ENCODE measurements at regions not wholly inside any gene's neighbourhood (a gene's known extent, or its start where the extent isn't known, plus 50 kb on each side); places are given as distances from the start of the nearest gene placed in this dataset.

GRCh38 chr12:3398196-3398789 lies 92.7 kb upstream of the PRMT8 start:
- DNase-seq (ENCODE audit: extremely low spot score, unreplicated experiment) = no peak
- Mint-ChIP-seq H3K27ac (no peak overlapping the region), H3K27me3 (peaks cover 35% of the 10 kb centered on the region), H3K36me3 (peaks cover 7% of the 10 kb centered on the region), H3K4me1 (ENCODE audit: unreplicated experiment) (no peaks in the 10 kb centered on the region), H3K4me3 (peak overlapping the region; percentile 51), H3K9me3 (peaks cover 6% of the 10 kb centered on the region)
- TF ChIP-seq CTCF (conservative IDR thresholded peaks at IDR 0.05) = no peak

GRCh38 chr12:3405821-3406220 lies 85.2 kb upstream of the PRMT8 start:
- no peak for DNase-seq (ENCODE audit: extremely low spot score, unreplicated experiment)
- Mint-ChIP-seq H3K36me3 (peaks cover 14% of the 10 kb centered on the region), H3K4me3 (no peak overlapping the region), H3K4me1 (ENCODE audit: unreplicated experiment) (no peaks in the 10 kb centered on the region), H3K9me3 (peaks cover 12% of the 10 kb centered on the region), H3K27me3 (peaks cover 35% of the 10 kb centered on the region), H3K27ac (no peak overlapping the region)
- TF ChIP-seq CTCF (conservative IDR thresholded peaks at IDR 0.05) = no peak

- TF ChIP-seq CTCF (conservative IDR thresholded peaks at IDR 0.05) = no peak
- Mint-ChIP-seq H3K27me3 (peaks cover 21% of the 10 kb centered on the region), H3K36me3 (peaks cover 11% of the 10 kb centered on the region), H3K27ac (no peak overlapping the region), H3K9me3 (peaks cover 12% of the 10 kb centered on the region), H3K4me3 (no peak overlapping the region), H3K4me1 (ENCODE audit: unreplicated experiment) (no peaks in the 10 kb centered on the region)
- no peak for DNase-seq (ENCODE audit: extremely low spot score, unreplicated experiment)
These were observed 83.3 kb upstream of the PRMT8 start for GRCh38 chr12:3407723-3408122.

- Mint-ChIP-seq H3K4me3 (no peak overlapping the region), H3K4me1 (ENCODE audit: unreplicated experiment) (no peaks in the 10 kb centered on the region), H3K36me3 (peaks cover 11% of the 10 kb centered on the region), H3K27ac (no peak overlapping the region), H3K9me3 (peaks cover 12% of the 10 kb centered on the region), H3K27me3 (peaks cover 18% of the 10 kb centered on the region)
- DNase-seq (ENCODE audit: extremely low spot score, unreplicated experiment) = no peak
- no peak for TF ChIP-seq CTCF (conservative IDR thresholded peaks at IDR 0.05)
These were observed 81.3 kb upstream of the PRMT8 start for GRCh38 chr12:3409662-3410061.

GRCh38 chr12:3416159-3416558 lies 74.8 kb upstream of the PRMT8 start:
- no peaks in the 10 kb centered on the region for H3K36me3 Mint-ChIP-seq
- peaks cover 43% of the 10 kb centered on the region for H3K27me3 Mint-ChIP-seq
- H3K27ac Mint-ChIP-seq = no peak overlapping the region
- no peaks in the 10 kb centered on the region for H3K9me3 Mint-ChIP-seq
- no peak for DNase-seq (ENCODE audit: extremely low spot score, unreplicated experiment)
- TF ChIP-seq CTCF (conservative IDR thresholded peaks at IDR 0.05) = no peak
- H3K4me1 Mint-ChIP-seq (ENCODE audit: unreplicated experiment) = peaks cover 5% of the 10 kb centered on the region
- no peak overlapping the region for H3K4me3 Mint-ChIP-seq

- no peak overlapping the region for H3K4me3 Mint-ChIP-seq
- no peak for TF ChIP-seq CTCF (conservative IDR thresholded peaks at IDR 0.05)
- DNase-seq (ENCODE audit: extremely low spot score, unreplicated experiment) = no peak
- H3K27me3 Mint-ChIP-seq = peaks cover 48% of the 10 kb centered on the region
- no peak overlapping the region for H3K27ac Mint-ChIP-seq
- H3K36me3 Mint-ChIP-seq = no peaks in the 10 kb centered on the region
- no peaks in the 10 kb centered on the region for H3K9me3 Mint-ChIP-seq
- H3K4me1 Mint-ChIP-seq (ENCODE audit: unreplicated experiment) = peaks cover 5% of the 10 kb centered on the region
These were observed 74.3 kb upstream of the PRMT8 start for GRCh38 chr12:3416670-3417069.

All from type B pancreatic cell (in vitro differentiated cells).